DOHH2 (cell line): ENCODE measurements at regions not wholly inside any gene's neighbourhood (a gene's known extent, or its start where the extent isn't known, plus 50 kb on each side); places are given as distances from the start of the nearest gene placed in this dataset.

Source experiments
- H3F3A ChIP-seq: fragments of 200-600 bp; sonication (generic), shearing (Covaris generic); 2 replicates; pipeline ENCODE4 v1.6.0; 2016; ENCODE audit warnings: antibody characterized with exemption, mild to moderate bottlenecking; ENCODE audit not compliant: control insufficient read depth, insufficient read depth
- H3K27ac ChIP-seq: fragments of 200-600 bp; sonication (generic); 2 replicates; pipeline ENCODE4 v1.5.1; 2014; ENCODE audit warnings: low read depth, mild to moderate bottlenecking, low read length, moderate library complexity
- H3K27me3 ChIP-seq: fragments of 200-600 bp; sonication (generic); 2 replicates; pipeline ENCODE4 v1.6.1; 2014; ENCODE audit warnings: mild to moderate bottlenecking, low read length, mixed read lengths; ENCODE audit not compliant: control insufficient read depth
- H3K36me3 ChIP-seq: fragments of 200-600 bp; sonication (generic); 2 replicates; pipeline ENCODE4 v1.6.1; 2014; ENCODE audit warnings: mild to moderate bottlenecking, low read length, moderate library complexity, mixed read lengths; ENCODE audit not compliant: control insufficient read depth
- H3K4me1 ChIP-seq: fragments of 200-600 bp; sonication (generic); 2 replicates; pipeline ENCODE4 v1.6.1; 2014; ENCODE audit warnings: mild to moderate bottlenecking, low read length, mixed read lengths; ENCODE audit not compliant: control insufficient read depth
- H3K4me2 ChIP-seq: fragments of 200-600 bp; sonication (generic); 2 replicates; pipeline ENCODE4 v1.6.0; 2014; ENCODE audit warnings: mild to moderate bottlenecking, low read length, moderate library complexity
- H3K4me3 ChIP-seq: fragments of 200-600 bp; sonication (generic); 2 replicates; pipeline ENCODE4 v1.5.1; 2014; ENCODE audit warnings: mild to moderate bottlenecking, low read length, mixed read lengths
- H3K79me2 ChIP-seq: fragments of 200-600 bp; sonication (generic); 2 replicates; pipeline ENCODE4 v1.6.1; 2014; ENCODE audit warnings: mild to moderate bottlenecking, low read length, mixed read lengths; ENCODE audit not compliant: control insufficient read depth
- H3K9me2 ChIP-seq: fragments of 200-600 bp; sonication (generic); replicated peaks from 2 replicates; pipeline ENCODE4 v1.6.1; 2014; ENCODE audit warnings: mild to moderate bottlenecking, low read length, mixed read lengths; ENCODE audit not compliant: control insufficient read depth
- H3K9me3 ChIP-seq: fragments of 200-600 bp; sonication (generic); 2 replicates; pipeline ENCODE4 v1.6.1; 2014; ENCODE audit warnings: antibody characterized with exemption, low read length, mixed read lengths; ENCODE audit not compliant: control insufficient read depth, insufficient read depth
- H4K20me1 ChIP-seq: fragments of 200-600 bp; sonication (generic); 2 replicates; pipeline ENCODE4 v1.6.0; 2014; ENCODE audit warnings: low read depth, mild to moderate bottlenecking, antibody characterized with exemption, low read length, moderate library complexity; ENCODE audit not compliant: control insufficient read depth, insufficient read depth
- EZH2phosphoT487 ChIP-seq: fragments of 200-600 bp; sonication (generic); IDR thresholded peaks from 2 replicates; pipeline ENCODE4 v1.6.1; 2017; ENCODE audit warnings: borderline replicate concordance, mild to moderate bottlenecking, antibody characterized with exemption, low read length, moderate library complexity, mixed read lengths
- TF ChIP-seq, protein P1 (sequence below): fragments of 200-600 bp; sonication (generic); IDR thresholded peaks from one replicate; pipeline ENCODE4 v1.5.1; 2014; ENCODE audit warnings: antibody characterized with exemption, mild to moderate bottlenecking, low read depth, low read length; ENCODE audit not compliant: poor library complexity, severe bottlenecking

DNA sequence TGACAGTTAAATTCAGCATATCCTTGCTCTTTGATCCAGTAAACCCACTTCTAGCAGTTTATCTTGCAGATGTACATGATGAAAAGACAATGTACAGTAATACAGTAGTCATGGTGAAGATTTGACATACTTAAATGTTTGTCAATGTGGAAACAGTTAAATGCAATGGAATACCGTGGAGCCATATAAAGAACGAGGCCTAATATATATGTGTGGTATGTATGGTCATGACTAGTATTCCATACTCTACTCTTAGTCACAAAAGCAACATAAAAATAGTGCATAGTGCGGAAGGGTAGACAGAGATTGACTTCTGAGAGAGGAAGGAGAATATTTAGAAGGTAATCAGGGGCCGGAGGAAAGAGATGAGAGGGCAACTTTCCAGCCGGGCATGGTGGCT is 70.7 kb upstream of the ARMC2 start:
- Histone ChIP-seq H3K79me2 (no peaks in the 10 kb centered on the region), H3K4me2 (no peak overlapping the region), H3K27ac (no peak overlapping the region), H3K27me3 (peaks cover 6% of the 10 kb centered on the region), H3K36me3 (no peaks in the 10 kb centered on the region), H3K4me3 (no peak overlapping the region), H4K20me1 (no peaks in the 10 kb centered on the region), H3K9me2 (no peaks in the 10 kb centered on the region), H3K4me1 (peaks cover 17% of the 10 kb centered on the region), H3K9me3 (no peaks in the 10 kb centered on the region), H3F3A (no peaks in the 10 kb centered on the region)
- TF ChIP-seq, protein P1, sequence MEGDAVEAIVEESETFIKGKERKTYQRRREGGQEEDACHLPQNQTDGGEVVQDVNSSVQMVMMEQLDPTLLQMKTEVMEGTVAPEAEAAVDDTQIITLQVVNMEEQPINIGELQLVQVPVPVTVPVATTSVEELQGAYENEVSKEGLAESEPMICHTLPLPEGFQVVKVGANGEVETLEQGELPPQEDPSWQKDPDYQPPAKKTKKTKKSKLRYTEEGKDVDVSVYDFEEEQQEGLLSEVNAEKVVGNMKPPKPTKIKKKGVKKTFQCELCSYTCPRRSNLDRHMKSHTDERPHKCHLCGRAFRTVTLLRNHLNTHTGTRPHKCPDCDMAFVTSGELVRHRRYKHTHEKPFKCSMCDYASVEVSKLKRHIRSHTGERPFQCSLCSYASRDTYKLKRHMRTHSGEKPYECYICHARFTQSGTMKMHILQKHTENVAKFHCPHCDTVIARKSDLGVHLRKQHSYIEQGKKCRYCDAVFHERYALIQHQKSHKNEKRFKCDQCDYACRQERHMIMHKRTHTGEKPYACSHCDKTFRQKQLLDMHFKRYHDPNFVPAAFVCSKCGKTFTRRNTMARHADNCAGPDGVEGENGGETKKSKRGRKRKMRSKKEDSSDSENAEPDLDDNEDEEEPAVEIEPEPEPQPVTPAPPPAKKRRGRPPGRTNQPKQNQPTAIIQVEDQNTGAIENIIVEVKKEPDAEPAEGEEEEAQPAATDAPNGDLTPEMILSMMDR: no peak

DNA sequence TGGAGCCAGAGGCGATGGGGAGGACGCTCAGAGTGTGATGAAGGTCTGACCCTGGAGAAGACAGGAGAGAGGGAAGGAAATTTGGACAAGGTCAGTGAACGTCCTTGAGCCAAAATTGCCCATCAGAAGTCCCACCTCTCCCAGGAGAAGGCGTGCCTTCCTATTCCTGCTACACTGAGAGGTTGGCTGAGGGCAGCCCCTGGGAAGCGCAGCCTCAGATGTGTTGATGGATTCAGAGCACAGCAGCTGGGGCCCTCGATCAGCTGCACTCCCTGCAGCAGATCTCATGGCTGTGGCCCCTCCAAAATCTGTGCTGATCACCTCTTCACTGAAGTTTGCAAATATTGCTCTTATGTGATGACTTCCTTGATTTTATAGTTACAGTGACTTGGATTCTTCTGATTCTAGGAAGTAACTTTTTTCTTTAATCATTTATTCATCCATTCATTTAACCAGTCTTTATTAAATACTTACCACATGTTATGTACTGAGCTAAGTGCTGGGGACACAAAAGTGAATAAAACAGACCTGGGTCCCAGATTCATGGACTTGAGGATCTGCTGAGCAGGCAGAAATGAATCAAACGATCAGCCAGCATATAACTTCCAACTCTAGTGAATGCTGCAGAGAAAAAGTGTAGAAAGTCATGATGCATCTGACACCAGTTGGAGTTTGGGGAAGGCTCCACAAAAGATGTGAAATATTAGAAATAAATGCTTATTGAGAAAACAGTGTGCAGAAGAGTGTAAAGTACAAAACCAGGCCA is 69.6 kb upstream of the ARMC2 start:
- H3K4me1 ChIP-seq: peaks cover 17% of the 10 kb centered on the region
- H3F3A ChIP-seq: no peaks in the 10 kb centered on the region
- no peaks in the 10 kb centered on the region for H3K36me3 ChIP-seq
- H3K27me3 ChIP-seq: peaks cover 17% of the 10 kb centered on the region
- no peak overlapping the region for H3K4me2 ChIP-seq
- no peaks in the 10 kb centered on the region for H3K9me2 ChIP-seq
- no peaks in the 10 kb centered on the region for H3K9me3 ChIP-seq
- H3K27ac ChIP-seq: no peak overlapping the region
- TF ChIP-seq EZH2phosphoT487: no peak
- TF ChIP-seq, protein P1: no peak
- no peaks in the 10 kb centered on the region for H3K79me2 ChIP-seq
- H3K4me3 ChIP-seq: no peak overlapping the region
- H4K20me1 ChIP-seq: no peaks in the 10 kb centered on the region

DNA sequence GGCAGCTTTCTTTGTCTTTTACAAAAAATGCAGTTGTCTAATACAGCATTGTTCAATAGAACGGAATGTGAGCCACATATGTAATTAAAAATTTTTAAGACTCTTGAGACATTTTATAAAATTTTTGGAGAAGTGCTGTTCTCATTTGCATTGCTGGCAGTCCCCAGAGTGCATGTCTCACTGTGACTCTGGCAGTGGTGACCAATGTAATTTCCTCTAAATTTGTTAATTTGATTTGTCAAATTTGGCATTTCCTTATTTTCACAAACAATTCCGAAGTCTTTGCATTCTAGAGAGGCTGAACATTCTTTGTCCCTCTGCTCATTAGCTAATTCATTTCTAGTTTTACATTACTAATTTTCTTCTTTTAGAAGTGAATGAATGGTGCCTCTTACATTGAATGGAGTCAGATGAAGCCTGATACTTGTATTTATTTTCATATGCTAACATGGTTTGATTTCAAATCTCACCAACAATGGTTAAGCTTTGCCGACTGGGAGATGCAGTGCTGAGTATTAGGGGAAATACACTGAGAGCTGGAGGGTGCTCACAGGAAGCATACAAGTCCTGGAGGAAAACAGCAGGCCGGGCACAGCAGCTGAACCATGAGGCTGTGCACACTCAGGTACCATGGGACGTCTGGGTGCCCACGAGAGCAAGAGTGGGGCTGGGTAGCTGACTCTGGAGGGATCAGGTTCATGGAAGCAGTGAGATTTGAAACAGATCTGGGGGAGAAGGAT is 68.5 kb upstream of the ARMC2 start:
- TF ChIP-seq, protein P1: no peak
- Histone ChIP-seq H3F3A (no peaks in the 10 kb centered on the region), H3K4me1 (peaks cover 17% of the 10 kb centered on the region), H3K4me2 (0 out of 2 replicates have a peak overlapping the region, but pooled peaks have one; percentile 6), H3K9me2 (no peaks in the 10 kb centered on the region), H3K79me2 (no peaks in the 10 kb centered on the region), H3K36me3 (no peaks in the 10 kb centered on the region), H4K20me1 (no peaks in the 10 kb centered on the region), H3K9me3 (no peaks in the 10 kb centered on the region), H3K4me3 (no peak overlapping the region), H3K27me3 (peaks cover 24% of the 10 kb centered on the region), H3K27ac (no peak overlapping the region)
